ENCODE measurements at regions not wholly inside any gene's neighbourhood (a gene's known extent, or its start where the extent isn't known, plus 50 kb on each side); places are given as distances from the start of the nearest gene placed in this dataset.

DNA sequence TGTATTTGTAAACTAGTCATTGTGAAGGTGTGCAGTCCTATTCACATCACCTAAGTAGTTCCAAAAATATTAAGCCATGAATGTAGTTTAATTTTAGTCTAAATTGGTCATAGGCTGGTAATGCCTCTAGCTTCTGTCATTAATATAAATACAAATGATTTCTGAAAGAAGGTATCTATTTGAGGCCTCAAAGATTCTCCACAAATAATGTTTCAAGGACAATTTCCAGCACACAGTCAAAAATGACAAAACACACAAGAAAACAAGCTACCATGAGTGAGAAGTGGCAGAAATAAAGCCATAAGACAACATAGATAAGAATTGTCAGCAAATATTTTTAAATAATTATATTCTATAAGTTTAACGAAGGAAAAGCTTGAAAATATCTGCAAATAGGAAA is 66.7 kb upstream of the PDK4 start:
- TF ChIP-seq POLR2A (IDR thresholded peaks at IDR 0.05), result no peak
- TF ChIP-seq, protein P1, sequence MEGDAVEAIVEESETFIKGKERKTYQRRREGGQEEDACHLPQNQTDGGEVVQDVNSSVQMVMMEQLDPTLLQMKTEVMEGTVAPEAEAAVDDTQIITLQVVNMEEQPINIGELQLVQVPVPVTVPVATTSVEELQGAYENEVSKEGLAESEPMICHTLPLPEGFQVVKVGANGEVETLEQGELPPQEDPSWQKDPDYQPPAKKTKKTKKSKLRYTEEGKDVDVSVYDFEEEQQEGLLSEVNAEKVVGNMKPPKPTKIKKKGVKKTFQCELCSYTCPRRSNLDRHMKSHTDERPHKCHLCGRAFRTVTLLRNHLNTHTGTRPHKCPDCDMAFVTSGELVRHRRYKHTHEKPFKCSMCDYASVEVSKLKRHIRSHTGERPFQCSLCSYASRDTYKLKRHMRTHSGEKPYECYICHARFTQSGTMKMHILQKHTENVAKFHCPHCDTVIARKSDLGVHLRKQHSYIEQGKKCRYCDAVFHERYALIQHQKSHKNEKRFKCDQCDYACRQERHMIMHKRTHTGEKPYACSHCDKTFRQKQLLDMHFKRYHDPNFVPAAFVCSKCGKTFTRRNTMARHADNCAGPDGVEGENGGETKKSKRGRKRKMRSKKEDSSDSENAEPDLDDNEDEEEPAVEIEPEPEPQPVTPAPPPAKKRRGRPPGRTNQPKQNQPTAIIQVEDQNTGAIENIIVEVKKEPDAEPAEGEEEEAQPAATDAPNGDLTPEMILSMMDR (IDR thresholded peaks at IDR 0.05), result no peak
